ENCODE measurements at regions not wholly inside any gene's neighbourhood (a gene's known extent, or its start where the extent isn't known, plus 50 kb on each side); places are given as distances from the start of the nearest gene placed in this dataset.

- H3K27me3 Mint-ChIP-seq, result no peaks in the 10 kb centered on the region
- H3K4me3 Mint-ChIP-seq, result no peak overlapping the region
- intact Hi-C loops (cut with micrococcal nuclease), result no loop called here
- H3K36me3 Mint-ChIP-seq (ENCODE audit: low read depth), result no peaks in the 10 kb centered on the region
- H3K9me3 Mint-ChIP-seq, result no peaks in the 10 kb centered on the region
- H3K4me1 Mint-ChIP-seq (ENCODE audit: low read depth), result no peaks in the 10 kb centered on the region
- H3K27ac Mint-ChIP-seq, result no peak overlapping the region
These were observed 422.7 kb downstream of the FBXO15 start for GRCh38 chr18:73724958-73725357.

- Mint-ChIP-seq H3K27ac (no peak overlapping the region), H3K4me1 (ENCODE audit: low read depth) (no peaks in the 10 kb centered on the region), H3K36me3 (ENCODE audit: low read depth) (no peaks in the 10 kb centered on the region), H3K9me3 (no peaks in the 10 kb centered on the region), H3K27me3 (no peaks in the 10 kb centered on the region), H3K4me3 (no peak overlapping the region)
- intact Hi-C loops (cut with micrococcal nuclease), result no loop called here
These were observed 428.0 kb downstream of the FBXO15 start for GRCh38 chr18:73719611-73720010.

GRCh38 chr18:73717570-73717969 is 430.1 kb downstream of the FBXO15 start:
- H3K4me1 Mint-ChIP-seq (ENCODE audit: low read depth), result no peaks in the 10 kb centered on the region
- no peaks in the 10 kb centered on the region for H3K27me3 Mint-ChIP-seq
- H3K36me3 Mint-ChIP-seq (ENCODE audit: low read depth), result no peaks in the 10 kb centered on the region
- intact Hi-C loops (cut with micrococcal nuclease), result no loop called here
- no peak overlapping the region for H3K27ac Mint-ChIP-seq
- H3K9me3 Mint-ChIP-seq, result no peaks in the 10 kb centered on the region
- no peak overlapping the region for H3K4me3 Mint-ChIP-seq

- Mint-ChIP-seq H3K9me3 (no peaks in the 10 kb centered on the region), H3K27ac (no peak overlapping the region), H3K4me3 (no peak overlapping the region), H3K36me3 (ENCODE audit: low read depth) (no peaks in the 10 kb centered on the region), H3K27me3 (no peaks in the 10 kb centered on the region), H3K4me1 (ENCODE audit: low read depth) (no peaks in the 10 kb centered on the region)
- intact Hi-C loops (cut with micrococcal nuclease), result no loop called here
These were observed 432.4 kb downstream of the FBXO15 start for GRCh38 chr18:73715210-73715670.

GRCh38 chr18:73714466-73714865 is 433.2 kb downstream of the FBXO15 start:
- no peaks in the 10 kb centered on the region for H3K27me3 Mint-ChIP-seq
- H3K9me3 Mint-ChIP-seq, result no peaks in the 10 kb centered on the region
- H3K4me3 Mint-ChIP-seq, result no peak overlapping the region
- H3K27ac Mint-ChIP-seq, result no peak overlapping the region
- no peaks in the 10 kb centered on the region for H3K4me1 Mint-ChIP-seq (ENCODE audit: low read depth)
- H3K36me3 Mint-ChIP-seq (ENCODE audit: low read depth), result no peaks in the 10 kb centered on the region
- intact Hi-C loops (cut with micrococcal nuclease), result no loop called here

- peaks cover 11% of the 10 kb centered on the region for H3K9me3 Mint-ChIP-seq
- H3K4me1 Mint-ChIP-seq (ENCODE audit: low read depth), result no peaks in the 10 kb centered on the region
- H3K4me3 Mint-ChIP-seq, result no peak overlapping the region
- intact Hi-C loops (cut with micrococcal nuclease), result no loop called here
- no peaks in the 10 kb centered on the region for H3K27me3 Mint-ChIP-seq
- no peak overlapping the region for H3K27ac Mint-ChIP-seq
- no peaks in the 10 kb centered on the region for H3K36me3 Mint-ChIP-seq (ENCODE audit: low read depth)
These were observed 436.4 kb downstream of the FBXO15 start for GRCh38 chr18:73711256-73711655.

GRCh38 chr18:73708591-73708990 is 439.0 kb downstream of the FBXO15 start:
- intact Hi-C loops (cut with micrococcal nuclease), result no loop called here
- Mint-ChIP-seq H3K27me3 (no peaks in the 10 kb centered on the region), H3K27ac (no peak overlapping the region), H3K4me3 (no peak overlapping the region), H3K4me1 (ENCODE audit: low read depth) (no peaks in the 10 kb centered on the region), H3K9me3 (peaks cover 19% of the 10 kb centered on the region), H3K36me3 (ENCODE audit: low read depth) (no peaks in the 10 kb centered on the region)

- Mint-ChIP-seq H3K27ac (no peak overlapping the region), H3K4me3 (no peak overlapping the region), H3K4me1 (ENCODE audit: low read depth) (no peaks in the 10 kb centered on the region), H3K9me3 (peaks cover 19% of the 10 kb centered on the region), H3K36me3 (ENCODE audit: low read depth) (no peaks in the 10 kb centered on the region), H3K27me3 (no peaks in the 10 kb centered on the region)
- intact Hi-C loops (cut with micrococcal nuclease), result no loop called here
These were observed 440.6 kb downstream of the FBXO15 start for GRCh38 chr18:73707035-73707434.

- no peak overlapping the region for H3K27ac Mint-ChIP-seq
These were observed 450.3 kb downstream of the FBXO15 start for GRCh38 chr18:73697353-73697752.

GRCh38 chr18:73696698-73697097 is 450.9 kb downstream of the FBXO15 start:
- no peaks in the 10 kb centered on the region for H3K27me3 Mint-ChIP-seq
- no peaks in the 10 kb centered on the region for H3K4me1 Mint-ChIP-seq (ENCODE audit: low read depth)
- intact Hi-C loops (cut with micrococcal nuclease), result no loop called here
- H3K27ac Mint-ChIP-seq, result no peak overlapping the region
- H3K9me3 Mint-ChIP-seq, result no peaks in the 10 kb centered on the region
- no peaks in the 10 kb centered on the region for H3K36me3 Mint-ChIP-seq (ENCODE audit: low read depth)
- no peak overlapping the region for H3K4me3 Mint-ChIP-seq

More at GRCh38 chr18:73697353-73697752, 450.3 kb downstream of the FBXO15 start:
- Mint-ChIP-seq H3K4me1 (ENCODE audit: low read depth) (no peaks in the 10 kb centered on the region), H3K9me3 (no peaks in the 10 kb centered on the region), H3K27me3 (no peaks in the 10 kb centered on the region), H3K4me3 (no peak overlapping the region), H3K36me3 (ENCODE audit: low read depth) (no peaks in the 10 kb centered on the region)
- intact Hi-C loops (cut with micrococcal nuclease), result no loop called here

GRCh38 chr18:73696171-73696570 is 451.5 kb downstream of the FBXO15 start:
- Mint-ChIP-seq H3K9me3 (no peaks in the 10 kb centered on the region), H3K4me3 (no peak overlapping the region), H3K36me3 (ENCODE audit: low read depth) (no peaks in the 10 kb centered on the region), H3K27ac (no peak overlapping the region), H3K27me3 (no peaks in the 10 kb centered on the region), H3K4me1 (ENCODE audit: low read depth) (no peaks in the 10 kb centered on the region)
- intact Hi-C loops (cut with micrococcal nuclease), result no loop called here

- no peak overlapping the region for H3K4me3 Mint-ChIP-seq
- no peak overlapping the region for H3K27ac Mint-ChIP-seq
- no peaks in the 10 kb centered on the region for H3K27me3 Mint-ChIP-seq
- no peaks in the 10 kb centered on the region for H3K36me3 Mint-ChIP-seq (ENCODE audit: low read depth)
- intact Hi-C loops (cut with micrococcal nuclease), result no loop called here
- no peaks in the 10 kb centered on the region for H3K9me3 Mint-ChIP-seq
- H3K4me1 Mint-ChIP-seq (ENCODE audit: low read depth), result no peaks in the 10 kb centered on the region
These were observed 454.5 kb downstream of the FBXO15 start for GRCh38 chr18:73693091-73693490.

- Mint-ChIP-seq H3K4me1 (ENCODE audit: low read depth) (no peaks in the 10 kb centered on the region), H3K36me3 (ENCODE audit: low read depth) (no peaks in the 10 kb centered on the region), H3K4me3 (no peak overlapping the region), H3K9me3 (no peaks in the 10 kb centered on the region), H3K27me3 (no peaks in the 10 kb centered on the region), H3K27ac (no peak overlapping the region)
- intact Hi-C loops (cut with micrococcal nuclease), result no loop called here
These were observed 456.0 kb downstream of the FBXO15 start for GRCh38 chr18:73691624-73692023.

- H3K4me3 Mint-ChIP-seq, result no peak overlapping the region
- no peak overlapping the region for H3K27ac Mint-ChIP-seq
- H3K36me3 Mint-ChIP-seq (ENCODE audit: low read depth), result no peaks in the 10 kb centered on the region
- H3K4me1 Mint-ChIP-seq (ENCODE audit: low read depth), result no peaks in the 10 kb centered on the region
- no peaks in the 10 kb centered on the region for H3K27me3 Mint-ChIP-seq
- H3K9me3 Mint-ChIP-seq, result no peaks in the 10 kb centered on the region
- intact Hi-C loops (cut with micrococcal nuclease), result no loop called here
These were observed 456.5 kb downstream of the FBXO15 start for GRCh38 chr18:73691118-73691517.

- H3K27me3 Mint-ChIP-seq, result no peaks in the 10 kb centered on the region
- no peak overlapping the region for H3K4me3 Mint-ChIP-seq
- no peaks in the 10 kb centered on the region for H3K4me1 Mint-ChIP-seq (ENCODE audit: low read depth)
- intact Hi-C loops (cut with micrococcal nuclease), result no loop called here
- H3K27ac Mint-ChIP-seq, result no peak overlapping the region
- no peaks in the 10 kb centered on the region for H3K36me3 Mint-ChIP-seq (ENCODE audit: low read depth)
- no peaks in the 10 kb centered on the region for H3K9me3 Mint-ChIP-seq
These were observed 457.4 kb downstream of the FBXO15 start for GRCh38 chr18:73690222-73690621.

All from dendritic cell treated with granulocyte-macrophage colony-stimulating factor and Interleukin-4, amounts not matched to agents 40 ng/mL and 50 ng/mL, for 4 days (primary cell).